ENCODE measurements at regions not wholly inside any gene's neighbourhood (a gene's known extent, or its start where the extent isn't known, plus 50 kb on each side); places are given as distances from the start of the nearest gene placed in this dataset.
"Not testable (repeated sequence)": the region's sequence is repeated elsewhere in the genome, so short reads cannot be mapped to it uniquely, and the experiment has no call there.

DNA sequence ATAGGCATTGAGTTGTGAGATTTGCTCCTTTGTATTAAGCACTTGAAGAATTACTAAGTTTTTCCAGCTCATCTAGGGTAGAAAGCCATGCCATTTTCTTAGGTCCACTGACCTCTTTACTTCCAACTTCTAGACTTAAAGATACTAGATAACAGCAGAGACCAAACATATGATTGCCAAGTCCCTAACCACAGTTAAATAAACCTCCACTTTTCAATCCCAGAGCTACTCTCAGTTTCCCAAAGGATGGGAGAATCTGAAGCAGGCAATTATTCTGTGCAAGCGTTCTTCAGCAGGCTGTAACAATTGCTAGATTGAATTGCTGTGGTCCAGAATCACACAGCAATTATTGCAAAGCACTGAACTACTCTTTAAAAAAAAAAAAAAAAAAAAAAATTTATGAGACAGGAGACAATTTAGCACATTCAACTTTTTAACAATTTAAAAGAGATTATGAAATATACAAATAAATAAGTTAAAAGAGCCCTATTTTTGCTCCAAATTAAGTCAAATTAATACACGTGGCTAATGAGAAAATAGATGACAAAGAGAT lies 104.0 kb upstream of the PRSS16 start:
- Histone ChIP-seq H3K9me3 (no peaks in the 10 kb centered on the region), H3K4me1 (peaks cover 0 to 30% (median 9%) of the 10 kb centered on the region in 4 donors), H3K4me3 (no peak overlapping the region), H3K36me3 (no peaks in the 10 kb centered on the region), H3K27ac (no peak overlapping the region), H3K27me3 (peaks cover 0 to 13% of the 10 kb centered on the region in 2 donors)
- WGBS, 2 donors: 59% methylated on average over 2 of the region's 2 CpGs
- no peak for DNase-seq (ENCODE audit: low spot score in 2 of 2)
- TF ChIP-seq POLR2A (IDR thresholded peaks at IDR 0.05) (no peak), EP300 (IDR thresholded peaks at IDR 0.05) (no peak)
- TF ChIP-seq, protein P1, sequence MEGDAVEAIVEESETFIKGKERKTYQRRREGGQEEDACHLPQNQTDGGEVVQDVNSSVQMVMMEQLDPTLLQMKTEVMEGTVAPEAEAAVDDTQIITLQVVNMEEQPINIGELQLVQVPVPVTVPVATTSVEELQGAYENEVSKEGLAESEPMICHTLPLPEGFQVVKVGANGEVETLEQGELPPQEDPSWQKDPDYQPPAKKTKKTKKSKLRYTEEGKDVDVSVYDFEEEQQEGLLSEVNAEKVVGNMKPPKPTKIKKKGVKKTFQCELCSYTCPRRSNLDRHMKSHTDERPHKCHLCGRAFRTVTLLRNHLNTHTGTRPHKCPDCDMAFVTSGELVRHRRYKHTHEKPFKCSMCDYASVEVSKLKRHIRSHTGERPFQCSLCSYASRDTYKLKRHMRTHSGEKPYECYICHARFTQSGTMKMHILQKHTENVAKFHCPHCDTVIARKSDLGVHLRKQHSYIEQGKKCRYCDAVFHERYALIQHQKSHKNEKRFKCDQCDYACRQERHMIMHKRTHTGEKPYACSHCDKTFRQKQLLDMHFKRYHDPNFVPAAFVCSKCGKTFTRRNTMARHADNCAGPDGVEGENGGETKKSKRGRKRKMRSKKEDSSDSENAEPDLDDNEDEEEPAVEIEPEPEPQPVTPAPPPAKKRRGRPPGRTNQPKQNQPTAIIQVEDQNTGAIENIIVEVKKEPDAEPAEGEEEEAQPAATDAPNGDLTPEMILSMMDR (IDR thresholded peaks at IDR 0.05): no peak

DNA sequence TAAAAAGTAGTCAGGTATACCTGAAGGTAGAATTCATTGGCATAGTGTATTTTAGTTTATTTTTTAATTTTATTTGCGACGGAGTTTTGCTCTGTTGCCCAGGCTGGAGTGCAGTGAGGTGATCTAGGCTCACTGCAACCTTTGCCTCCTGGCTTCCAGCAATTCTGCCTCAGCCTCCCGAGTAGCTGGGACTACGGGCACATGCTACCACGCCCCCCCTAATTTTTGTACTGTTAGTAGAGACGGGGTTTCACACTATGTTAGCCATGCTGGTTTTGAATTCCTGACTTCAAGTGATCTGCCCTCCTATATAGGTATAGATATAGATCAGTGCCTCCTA lies 102.8 kb upstream of the PRSS16 start:
- H3K4me3 ChIP-seq: peak overlapping the region in 2 of 4 donors; percentile 60 to 68
- H3K36me3 ChIP-seq: no peaks in the 10 kb centered on the region
- peaks cover 0 to 6% of the 10 kb centered on the region in 2 donors for H3K27me3 ChIP-seq
- H3K27ac ChIP-seq: peak overlapping the region in 1 of 4 donors; percentile 91
- no peak for DNase-seq (ENCODE audit: low spot score in 2 of 2)
- WGBS, 2 donors: 37 to 38% methylated on average over 6 of the region's 6 CpGs
- H3K4me1 ChIP-seq: peaks cover 0 to 23% (median 9%) of the 10 kb centered on the region in 4 donors
- H3K9me3 ChIP-seq: no peaks in the 10 kb centered on the region
- TF ChIP-seq EP300 (IDR thresholded peaks at IDR 0.05) (no peak), POLR2A (IDR thresholded peaks at IDR 0.05) (no peak)
- TF ChIP-seq, protein P1 (IDR thresholded peaks at IDR 0.05): no peak

DNA sequence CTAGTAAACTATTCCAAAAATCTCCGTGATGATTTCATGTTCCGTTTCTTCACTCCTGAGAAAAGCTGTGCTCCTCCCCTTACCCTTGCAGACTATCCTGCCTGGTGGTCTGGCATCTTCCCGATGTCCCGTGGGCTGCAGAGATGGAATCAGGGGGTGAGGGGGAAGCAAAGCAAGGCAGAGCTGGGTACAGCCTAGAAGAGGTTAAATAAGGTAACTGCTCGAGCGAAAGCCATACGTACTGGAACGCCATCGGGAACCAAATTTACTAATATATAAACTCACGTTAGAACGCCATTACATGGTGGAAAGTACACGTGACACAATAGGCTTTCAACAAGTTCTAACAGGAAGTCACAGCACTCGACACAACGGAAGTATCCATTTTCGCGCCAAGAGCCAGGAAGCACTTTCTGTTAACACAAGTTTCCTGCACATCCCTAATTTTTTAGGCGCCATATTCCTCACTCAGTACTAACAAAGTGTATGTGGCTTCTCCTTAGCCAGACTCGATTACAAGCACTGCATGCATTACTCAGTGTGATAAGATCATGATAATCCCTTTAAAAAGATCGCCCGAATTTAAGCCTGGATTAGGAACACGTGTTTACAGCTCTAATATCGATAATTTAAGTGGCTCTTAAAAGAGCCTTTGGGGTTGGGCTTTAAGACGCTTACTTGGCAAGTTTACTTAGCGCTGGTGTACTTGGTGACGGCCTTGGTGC lies 101.6 kb upstream of the PRSS16 start:
- peak; percentile 46 to 79 for DNase-seq (ENCODE audit: low spot score in 2 of 2)

GRCh38 chr6:27146456-27146705 lies 101.1 kb upstream of the PRSS16 start:
- DNase-seq (ENCODE audit: low spot score in 2 of 2); H3K36me3 ChIP-seq; H3K27me3 ChIP-seq; H3K9me3 ChIP-seq: not testable (repeated sequence)
- Histone ChIP-seq H3K4me3 (peak overlapping the region; percentile 56 to 68 (median 60)), H3K4me1 (peaks cover 0 to 18% (median 9%) of the 10 kb centered on the region in 4 donors), H3K27ac (peak overlapping the region; percentile 87 to 92 (median 90))
- WGBS, 2 donors: 3% methylated on average over 15 to 22 of the region's 23 CpGs

More for the DNA sequence above, 101.6 kb upstream of the PRSS16 start:
- H3K9me3 ChIP-seq: no peaks in the 10 kb centered on the region
- TF ChIP-seq EP300 (IDR thresholded peaks at IDR 0.05) (peak in 1 of 2 donors; percentile 84), POLR2A (IDR thresholded peaks at IDR 0.05) (peak in 1 of 2 donors; percentile 13)
- TF ChIP-seq, protein P1 (IDR thresholded peaks at IDR 0.05): no peak
- H3K4me1 ChIP-seq: peaks cover 0 to 18% (median 9%) of the 10 kb centered on the region in 4 donors
- H3K27ac ChIP-seq: peak overlapping the region; percentile 87 to 92 (median 90)
- no peaks in the 10 kb centered on the region for H3K27me3 ChIP-seq
- 0 to 1% methylated on average over 25 of the region's 25 CpGs for WGBS, 2 donors
- H3K36me3 ChIP-seq: no peaks in the 10 kb centered on the region
- peak overlapping the region; percentile 56 to 68 (median 60) for H3K4me3 ChIP-seq

DNA sequence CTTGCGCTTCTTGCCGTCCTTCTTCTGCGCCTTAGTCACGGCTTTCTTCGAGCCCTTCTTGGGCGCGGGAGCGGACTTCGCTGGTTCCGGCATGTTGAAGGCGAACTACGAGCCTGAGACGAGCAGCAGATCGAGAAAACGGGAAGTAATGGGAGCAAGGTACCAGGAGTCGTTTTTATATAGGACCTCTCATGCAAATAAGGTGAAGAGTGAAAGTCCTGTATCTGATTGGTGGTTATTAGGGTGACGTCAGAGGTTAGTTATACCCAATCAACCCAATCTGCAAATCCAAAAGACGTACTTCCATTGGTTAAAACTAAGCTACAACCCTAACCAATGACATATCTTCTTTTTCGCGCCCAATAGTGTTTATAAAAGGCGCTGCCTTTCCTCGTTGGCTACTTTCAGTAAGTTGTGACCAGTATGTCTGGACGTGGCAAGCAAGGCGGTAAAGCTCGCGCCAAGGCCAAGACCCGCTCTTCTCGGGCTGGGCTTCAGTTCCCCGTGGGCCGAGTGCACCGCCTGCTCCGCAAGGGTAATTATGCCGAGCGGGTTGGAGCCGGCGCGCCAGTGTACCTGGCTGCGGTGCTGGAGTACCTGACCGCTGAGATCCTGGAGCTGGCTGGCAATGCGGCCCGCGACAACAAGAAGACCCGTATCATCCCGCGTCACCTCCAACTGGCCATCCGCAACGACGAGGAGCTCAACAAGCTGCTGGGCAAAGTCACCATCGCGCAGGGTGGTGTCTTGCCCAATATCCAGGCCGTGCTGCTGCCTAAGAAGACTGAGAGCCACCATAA lies 100.6 kb upstream of the PRSS16 start:
- H3K4me3 ChIP-seq: peak overlapping the region; percentile 56 to 68 (median 60)
- peak; percentile 7 to 100 for TF ChIP-seq EP300 (IDR thresholded peaks at IDR 0.05)
- peak; percentile 92 to 95 for TF ChIP-seq POLR2A (IDR thresholded peaks at IDR 0.05)
- TF ChIP-seq, protein P1 (IDR thresholded peaks at IDR 0.05): peak in 2 of 5 experiments; percentile 32 to 37
- no peaks in the 10 kb centered on the region for H3K36me3 ChIP-seq
- no peaks in the 10 kb centered on the region for H3K9me3 ChIP-seq
- peak; percentile 56 to 86 for DNase-seq (ENCODE audit: low spot score in 2 of 2)
- peak overlapping the region; percentile 87 to 92 (median 90) for H3K27ac ChIP-seq
- H3K4me1 ChIP-seq: peaks cover 0 to 18% (median 9%) of the 10 kb centered on the region in 4 donors
- H3K27me3 ChIP-seq: no peaks in the 10 kb centered on the region
- WGBS, 2 donors: 1 to 4% methylated on average over 27 to 49 of the region's 51 CpGs

Measured in tibial nerve (tissue), 4 donors.